ENCODE measurements at regions not wholly inside any gene's neighbourhood (a gene's known extent, or its start where the extent isn't known, plus 50 kb on each side); places are given as distances from the start of the nearest gene placed in this dataset.

- FAIRE-seq, result no peak
These were observed 81.5 kb downstream of the UQCRFS1 start for GRCh38 chr19:29131456-29131855.

GRCh38 chr19:29129148-29129547 lies 83.8 kb downstream of the UQCRFS1 start:
- DNase-seq (ENCODE audit: low read depth in 1 of 2, low spot score in 1 of 2), result no peak
- ChIA-PET POLR2A (no interaction called here), CTCF (no interaction called here)
- WGBS (ENCODE audit: missing lambda C conversion rate), result 8% methylated on average over 13 of the region's 13 CpGs
- no peak overlapping the region for H3K4me3 ChIP-seq
- no peak for FAIRE-seq
- TF ChIP-seq ELK1 (IDR thresholded peaks at IDR 0.05; ENCODE audit: low read depth, low read length) (no peak), HOXA7 (CRISPR knock-in tag; IDR thresholded peaks at IDR 0.05) (no peak), KDM1A (IDR thresholded peaks at IDR 0.05; ENCODE audit: low read depth) (no peak), ZNF302 (CRISPR knock-in tag; IDR thresholded peaks at IDR 0.05) (no peak), MAX (IDR thresholded peaks at IDR 0.05) (no peak), HOXB13 (CRISPR knock-in tag; IDR thresholded peaks at IDR 0.05; ENCODE audit: low read depth) (no peak), FOXS1 (CRISPR knock-in tag; IDR thresholded peaks at IDR 0.05) (no peak), FOSB (CRISPR knock-in tag; IDR thresholded peaks at IDR 0.05) (no peak), CHD4 (IDR thresholded peaks at IDR 0.05; ENCODE audit: borderline replicate concordance) (no peak), JUNB (IDR thresholded peaks at IDR 0.05) (no peak), EHMT2 (IDR thresholded peaks at IDR 0.05; ENCODE audit: low read depth) (no peak), HES2 (IDR thresholded peaks at IDR 0.05) (no peak), KDM5A (IDR thresholded peaks at IDR 0.05) (no peak), BCL3 (IDR thresholded peaks at IDR 0.05) (no peak), MAZ (IDR thresholded peaks at IDR 0.05; ENCODE audit: borderline replicate concordance, low read depth, low read length) (no peak)
- no peaks in the 10 kb centered on the region for H3K4me1 ChIP-seq
- peaks cover 17% of the 10 kb centered on the region; the same call in 1 of the 3 replicates for H3K9me3 ChIP-seq
- H3K27ac ChIP-seq, result no peak overlapping the region
- ATAC-seq, result 0 out of 6 replicates have a peak, but pooled peaks of 1 of the 2 experiments have one; percentile 16
- H3K4me2 ChIP-seq, result no peak overlapping the region

More at GRCh38 chr19:29131456-29131855, 81.5 kb downstream of the UQCRFS1 start:
- Histone ChIP-seq H3K27ac (no peak overlapping the region), H3K4me1 (no peaks in the 10 kb centered on the region), H3K9me3 (peaks cover 15% of the 10 kb centered on the region; the same call in 1 of the 3 replicates), H3K4me2 (no peak overlapping the region), H3K4me3 (no peak overlapping the region)
- POLR2A ChIA-PET, result no interaction called here
- TF ChIP-seq FOSB (CRISPR knock-in tag; IDR thresholded peaks at IDR 0.05) (no peak), HDAC2 (IDR thresholded peaks at IDR 0.05) (no peak), NPAS2 (CRISPR knock-in tag; IDR thresholded peaks at IDR 0.05; ENCODE audit: borderline replicate concordance) (no peak), BHLHE40 (IDR thresholded peaks at IDR 0.05; ENCODE audit: low read depth, low read length) (no peak), HES2 (IDR thresholded peaks at IDR 0.05) (no peak), KDM1A (IDR thresholded peaks at IDR 0.05; ENCODE audit: low read depth) (no peak), JUN (IDR thresholded peaks at IDR 0.05) (no peak), SREBF2 (IDR thresholded peaks at IDR 0.05) (no peak), MYC (IDR thresholded peaks at IDR 0.05; ENCODE audit: borderline replicate concordance, low read length) (no peak), GATA3 (IDR thresholded peaks at IDR 0.05; ENCODE audit: borderline replicate concordance) (no peak), CBX8 (IDR thresholded peaks at IDR 0.05) (no peak), JUNB (IDR thresholded peaks at IDR 0.05) (no peak), HOXA7 (CRISPR knock-in tag; IDR thresholded peaks at IDR 0.05) (no peak), RFX5 (IDR thresholded peaks at IDR 0.05) (no peak), ESRRA (IDR thresholded peaks at IDR 0.05; ENCODE audit: borderline replicate concordance, low read length) (no peak), EP300 (IDR thresholded peaks at IDR 0.05) (no peak), MAX (IDR thresholded peaks at IDR 0.05) (no peak), RAD21 (conservative IDR thresholded peaks at IDR 0.05 in 1 of 2, IDR thresholded peaks at IDR 0.05 in 1 of 2) (no peak), EHF (CRISPR knock-in tag; IDR thresholded peaks at IDR 0.05) (no peak)
- DNase-seq (ENCODE audit: low read depth in 1 of 2, low spot score in 1 of 2) (no peak), ATAC-seq (no peak)
- 3% methylated on average over 2 of the region's 2 CpGs for WGBS (ENCODE audit: missing lambda C conversion rate)
- CTCF ChIA-PET, result no interaction called here

Data from A549 (cell line).